ENCODE measurements at regions not wholly inside any gene's neighbourhood (a gene's known extent, or its start where the extent isn't known, plus 50 kb on each side); places are given as distances from the start of the nearest gene placed in this dataset.

DNA sequence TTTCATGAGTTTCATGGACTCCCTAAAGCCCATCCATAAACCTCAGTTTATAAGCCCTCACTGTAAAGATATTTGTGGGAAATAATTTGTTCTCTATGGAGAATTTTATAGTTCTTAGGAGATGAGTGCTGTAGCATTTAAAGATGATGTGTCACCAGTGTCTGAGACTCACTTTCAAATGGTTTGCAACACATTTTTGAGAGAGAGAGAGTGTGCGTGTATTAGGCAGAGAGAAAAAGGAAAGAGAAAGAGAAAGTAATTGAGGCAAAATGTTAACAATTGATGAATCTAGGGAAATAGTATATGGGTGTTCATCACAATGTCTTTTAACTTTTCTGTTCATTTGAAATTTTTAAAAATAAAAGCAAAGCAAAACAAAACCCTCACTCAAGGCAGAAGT is 479.0 kb downstream of the ZSWIM6 start:
- POLR2A ChIA-PET, result no interaction called here
- intact Hi-C loops (cut with micrococcal nuclease), result no loop called here
- ATAC-seq, result no peak

DNA sequence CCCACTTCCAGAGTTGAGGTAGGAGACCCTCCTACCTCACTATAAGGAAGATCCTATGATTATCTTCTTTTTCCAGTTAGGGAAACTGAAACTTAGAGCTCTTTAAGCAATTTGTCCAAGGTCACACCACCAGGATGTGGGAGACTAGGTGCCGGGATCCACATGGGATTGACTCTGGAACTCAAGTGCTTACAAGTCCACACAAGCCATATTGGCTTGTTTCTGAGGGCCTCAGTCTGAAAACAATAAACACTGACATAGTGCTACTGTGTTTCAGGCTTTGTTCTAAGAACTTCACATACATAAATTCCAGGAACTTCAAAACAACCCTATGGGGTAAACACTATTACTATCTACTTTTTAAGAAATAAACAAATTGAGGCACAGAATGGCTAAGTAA is 481.3 kb downstream of the ZSWIM6 start:
- Mint-ChIP-seq H3K9me3 (peaks cover 0 to 4% (median 0%) of the 10 kb centered on the region in 11 donors), H3K4me3 (no peak overlapping the region), H3K27me3 (peaks cover 6 to 36% (median 18%) of the 10 kb centered on the region in 5 donors), H3K4me1 (peaks cover 0 to 2% (median 0%) of the 10 kb centered on the region in 7 donors), H3K27ac (no peak overlapping the region), H3K36me3 (no peaks in the 10 kb centered on the region)
- DNase-seq (no peak), ATAC-seq (no peak)
- Histone ChIP-seq H3K4me1 (ENCODE audit: control insufficient read depth in 2 of 2, insufficient read depth in 2 of 2, low read length in 2 of 2) (no peaks in the 10 kb centered on the region), H3K4me3 (ENCODE audit: low read length) (no peak overlapping the region), H3K27ac (ENCODE audit: low read depth, low read length) (no peak overlapping the region), H3K36me3 (ENCODE audit: control insufficient read depth in 2 of 3, insufficient read depth in 3 of 3, low read length in 3 of 3) (no peaks in the 10 kb centered on the region), H3K27me3 (ENCODE audit: control insufficient read depth in 2 of 2, insufficient read depth in 2 of 2, low read length in 2 of 2) (no peaks in the 10 kb centered on the region), H3K9me3 (ENCODE audit: control insufficient read depth in 2 of 3, low read length in 3 of 3) (no peaks in the 10 kb centered on the region)
- intact Hi-C loops (cut with micrococcal nuclease), result no loop called here
- POLR2A ChIA-PET, result no interaction called here
- CTCF ChIA-PET, result no interaction called here

More for the DNA sequence above, 479.0 kb downstream of the ZSWIM6 start:
- CTCF ChIA-PET, result no interaction called here
- H3K4me1 ChIP-seq (ENCODE audit: control insufficient read depth in 2 of 2, insufficient read depth in 2 of 2, low read length in 2 of 2), result no peaks in the 10 kb centered on the region
- H3K27me3 ChIP-seq (ENCODE audit: control insufficient read depth in 2 of 2, insufficient read depth in 2 of 2, low read length in 2 of 2), result no peaks in the 10 kb centered on the region
- H3K36me3 ChIP-seq (ENCODE audit: control insufficient read depth in 2 of 3, insufficient read depth in 3 of 3, low read length in 3 of 3), result no peaks in the 10 kb centered on the region
- Mint-ChIP-seq H3K27me3 (peaks cover 2 to 36% (median 18%) of the 10 kb centered on the region in 5 donors), H3K9me3 (peaks cover 0 to 4% (median 0%) of the 10 kb centered on the region in 11 donors), H3K27ac (no peak overlapping the region), H3K36me3 (no peaks in the 10 kb centered on the region), H3K4me1 (peaks cover 0 to 2% (median 0%) of the 10 kb centered on the region in 7 donors), H3K4me3 (no peak overlapping the region)
- DNase-seq, result no peak
- no peak overlapping the region for H3K4me3 ChIP-seq (ENCODE audit: low read length)
- no peaks in the 10 kb centered on the region for H3K9me3 ChIP-seq (ENCODE audit: control insufficient read depth in 2 of 3, low read length in 3 of 3)
- H3K27ac ChIP-seq (ENCODE audit: low read depth, low read length), result no peak overlapping the region

DNA sequence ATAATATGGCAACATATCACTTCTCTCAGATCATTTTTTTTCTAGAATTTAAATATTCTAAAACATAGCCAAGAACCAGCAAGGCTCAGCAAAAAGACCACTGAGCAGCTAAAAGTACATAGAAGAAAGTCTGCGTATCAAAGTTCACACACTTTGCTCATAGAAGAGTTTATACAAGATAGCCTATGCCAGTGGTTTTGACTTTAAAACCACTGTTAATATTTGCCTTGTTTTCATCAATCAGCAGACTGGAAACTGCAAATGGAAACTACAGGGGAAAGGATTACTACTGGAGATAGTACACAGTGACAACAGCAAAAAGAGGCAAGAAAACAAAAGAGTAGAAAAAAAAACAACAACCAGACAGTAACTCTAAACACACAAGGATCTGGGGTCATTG is 483.3 kb downstream of the ZSWIM6 start:
- ChIA-PET CTCF (no interaction called here), POLR2A (interaction anchor here (0.7 kb wide), 1 partner anchor 10 kb away, joined by 3 read pairs; no protein-coding TSS in a partner anchor)
- Histone ChIP-seq H3K27ac (ENCODE audit: low read depth, low read length) (no peak overlapping the region), H3K4me3 (ENCODE audit: low read length) (no peak overlapping the region), H3K9me3 (ENCODE audit: control insufficient read depth in 2 of 3, low read length in 3 of 3) (no peaks in the 10 kb centered on the region), H3K4me1 (ENCODE audit: control insufficient read depth in 2 of 2, insufficient read depth in 2 of 2, low read length in 2 of 2) (no peaks in the 10 kb centered on the region), H3K27me3 (ENCODE audit: control insufficient read depth in 2 of 2, insufficient read depth in 2 of 2, low read length in 2 of 2) (no peaks in the 10 kb centered on the region), H3K36me3 (ENCODE audit: control insufficient read depth in 2 of 3, insufficient read depth in 3 of 3, low read length in 3 of 3) (no peaks in the 10 kb centered on the region)
- intact Hi-C loops (cut with micrococcal nuclease), result no loop called here
- Mint-ChIP-seq H3K4me1 (peaks cover 0 to 2% (median 0%) of the 10 kb centered on the region in 7 donors), H3K4me3 (no peak overlapping the region), H3K36me3 (peaks cover 0 to 4% (median 0%) of the 10 kb centered on the region in 5 donors), H3K27me3 (peaks cover 9 to 26% (median 16%) of the 10 kb centered on the region in 5 donors), H3K27ac (no peak overlapping the region), H3K9me3 (peaks cover 0 to 12% (median 0%) of the 10 kb centered on the region in 11 donors)
- no peak for DNase-seq
- no peak for ATAC-seq

DNA sequence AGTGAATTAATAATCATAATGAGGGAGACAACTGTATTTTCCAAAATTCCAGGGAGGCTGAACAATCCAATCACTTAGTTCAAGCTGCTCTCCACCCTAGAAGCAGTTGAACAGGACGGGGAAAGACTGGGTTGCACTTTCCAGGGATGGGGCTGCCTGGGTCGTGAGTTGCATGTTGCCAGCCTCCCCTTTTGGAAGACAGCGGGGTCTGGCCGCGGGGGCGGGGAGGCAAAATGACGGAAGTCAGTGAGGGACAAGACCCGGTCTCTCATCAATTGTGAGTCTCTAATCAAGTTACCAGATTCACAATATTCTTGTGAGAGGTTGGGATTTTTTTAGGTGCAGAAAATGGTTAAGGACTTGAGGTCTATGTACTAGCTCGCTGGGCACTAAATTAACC is 484.1 kb downstream of the ZSWIM6 start:
- DNase-seq (no peak), ATAC-seq (no peak)
- Histone ChIP-seq H3K27ac (ENCODE audit: low read depth, low read length) (no peak overlapping the region), H3K27me3 (ENCODE audit: control insufficient read depth in 2 of 2, insufficient read depth in 2 of 2, low read length in 2 of 2) (no peaks in the 10 kb centered on the region), H3K4me1 (ENCODE audit: control insufficient read depth in 2 of 2, insufficient read depth in 2 of 2, low read length in 2 of 2) (no peaks in the 10 kb centered on the region), H3K4me3 (ENCODE audit: low read length) (no peak overlapping the region), H3K36me3 (ENCODE audit: control insufficient read depth in 2 of 3, insufficient read depth in 3 of 3, low read length in 3 of 3) (no peaks in the 10 kb centered on the region), H3K9me3 (ENCODE audit: control insufficient read depth in 2 of 3, low read length in 3 of 3) (no peaks in the 10 kb centered on the region)
- H3K27ac Mint-ChIP-seq, result no peak overlapping the region
- H3K36me3 Mint-ChIP-seq, result peaks cover 0 to 4% (median 0%) of the 10 kb centered on the region in 5 donors
- intact Hi-C loops (cut with micrococcal nuclease), result no loop called here
- H3K9me3 Mint-ChIP-seq, result peaks cover 0 to 16% (median 0%) of the 10 kb centered on the region in 11 donors
- CTCF ChIA-PET, result no interaction called here
- POLR2A ChIA-PET, result no interaction called here
- peaks cover 6 to 28% (median 13%) of the 10 kb centered on the region in 5 donors for H3K27me3 Mint-ChIP-seq
- H3K4me3 Mint-ChIP-seq, result no peak overlapping the region
- H3K4me1 Mint-ChIP-seq, result no peaks in the 10 kb centered on the region

DNA sequence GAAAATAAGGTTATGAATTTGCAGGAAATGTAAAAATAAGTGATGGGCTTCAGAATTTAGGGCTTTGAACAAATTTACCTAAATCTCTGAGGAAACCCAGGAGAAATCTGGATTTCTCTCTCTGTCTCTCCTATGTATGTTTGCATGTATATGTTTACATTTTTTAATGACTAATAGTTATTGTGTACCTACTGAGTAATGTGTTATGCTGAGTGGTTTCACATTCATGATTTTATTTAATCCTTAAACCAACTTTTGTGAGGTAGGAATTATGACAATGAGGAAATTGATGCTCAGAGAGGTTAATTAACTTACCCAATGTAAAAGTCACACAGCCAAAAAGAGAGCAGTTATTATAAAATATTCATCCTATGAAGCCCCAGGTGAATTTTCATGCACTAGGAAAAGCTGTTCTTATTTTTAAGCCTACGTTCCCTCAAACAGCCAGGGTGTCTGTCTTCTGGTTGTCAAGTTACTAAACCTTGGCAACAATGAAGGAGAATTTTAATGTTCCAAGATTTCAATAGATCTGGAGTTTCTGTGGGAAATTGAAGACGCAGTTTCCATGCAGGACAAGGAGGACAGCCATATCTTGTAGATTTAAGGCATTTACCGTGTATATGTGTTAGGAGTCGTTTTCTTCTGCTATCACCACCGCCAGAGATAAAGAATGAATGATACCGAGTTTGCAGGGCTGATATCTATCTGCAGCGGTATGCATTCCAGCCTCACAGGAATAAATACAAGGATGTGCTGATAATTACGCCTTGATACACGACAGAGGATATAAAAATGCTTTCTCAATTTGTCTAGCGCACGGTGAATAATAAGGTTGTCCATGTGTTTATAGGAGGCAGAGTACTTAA is 484.8 kb downstream of the ZSWIM6 start:
- Histone ChIP-seq H3K4me1 (ENCODE audit: control insufficient read depth in 2 of 2, insufficient read depth in 2 of 2, low read length in 2 of 2) (no peaks in the 10 kb centered on the region), H3K36me3 (ENCODE audit: control insufficient read depth in 2 of 3, insufficient read depth in 3 of 3, low read length in 3 of 3) (no peaks in the 10 kb centered on the region), H3K9me3 (ENCODE audit: control insufficient read depth in 2 of 3, low read length in 3 of 3) (no peaks in the 10 kb centered on the region), H3K4me3 (ENCODE audit: low read length) (no peak overlapping the region), H3K27me3 (ENCODE audit: control insufficient read depth in 2 of 2, insufficient read depth in 2 of 2, low read length in 2 of 2) (no peaks in the 10 kb centered on the region), H3K27ac (ENCODE audit: low read depth, low read length) (no peak overlapping the region)
- intact Hi-C loops (cut with micrococcal nuclease), result no loop called here
- ATAC-seq, result no peak
- Mint-ChIP-seq H3K9me3 (peaks cover 0 to 16% (median 3%) of the 10 kb centered on the region in 11 donors), H3K27ac (no peak overlapping the region), H3K4me3 (no peak overlapping the region), H3K4me1 (no peaks in the 10 kb centered on the region), H3K27me3 (peaks cover 3 to 26% (median 9%) of the 10 kb centered on the region in 5 donors), H3K36me3 (peaks cover 0 to 4% (median 0%) of the 10 kb centered on the region in 5 donors)
- CTCF ChIA-PET, result no interaction called here
- POLR2A ChIA-PET, result no interaction called here
- no peak for DNase-seq

DNA sequence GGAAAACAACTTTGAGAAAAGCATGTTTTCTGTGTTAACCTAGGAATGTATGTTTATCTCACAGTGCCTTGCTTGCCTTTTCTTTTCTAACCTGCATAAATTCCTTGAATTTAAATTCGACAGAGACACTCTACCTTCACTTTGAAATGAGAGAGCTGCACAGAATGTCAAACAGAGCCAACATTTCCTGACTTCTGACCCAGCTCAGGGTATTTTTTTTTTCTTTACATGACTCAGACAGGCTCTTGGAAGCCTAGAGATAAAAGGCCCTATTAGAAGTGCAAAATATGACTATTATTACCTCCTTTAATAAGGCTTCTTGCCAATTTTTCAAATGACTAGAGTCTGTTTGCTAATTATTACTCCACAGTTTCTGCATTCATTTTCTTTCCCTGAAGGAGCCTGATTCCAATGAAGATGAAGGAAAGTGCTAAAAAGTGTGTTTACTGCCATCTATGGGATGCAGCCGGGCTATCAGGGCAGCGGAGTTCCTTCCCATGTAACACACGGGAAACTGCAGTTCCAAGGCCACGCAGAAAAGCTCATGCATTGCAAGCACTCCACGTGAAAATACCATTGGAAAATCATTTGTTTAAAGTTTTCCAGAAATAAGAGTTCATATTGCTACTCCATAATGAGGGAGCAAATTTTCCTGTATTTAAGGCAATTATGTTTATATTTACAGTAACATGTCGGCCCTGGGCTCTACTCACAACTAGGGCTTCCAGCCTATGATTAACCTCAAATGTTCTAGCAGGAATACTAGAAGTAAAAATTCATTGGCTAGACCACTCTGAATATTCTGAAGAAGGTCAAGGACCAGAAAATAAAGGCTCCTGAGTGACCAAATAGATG is 485.6 kb downstream of the ZSWIM6 start:
- peaks cover 0 to 4% (median 0%) of the 10 kb centered on the region in 5 donors for H3K36me3 Mint-ChIP-seq
- Histone ChIP-seq H3K27ac (ENCODE audit: low read depth, low read length) (no peak overlapping the region), H3K4me1 (ENCODE audit: control insufficient read depth in 2 of 2, insufficient read depth in 2 of 2, low read length in 2 of 2) (no peaks in the 10 kb centered on the region), H3K36me3 (ENCODE audit: control insufficient read depth in 2 of 3, insufficient read depth in 3 of 3, low read length in 3 of 3) (no peaks in the 10 kb centered on the region), H3K9me3 (ENCODE audit: control insufficient read depth in 2 of 3, low read length in 3 of 3) (no peaks in the 10 kb centered on the region), H3K27me3 (ENCODE audit: control insufficient read depth in 2 of 2, insufficient read depth in 2 of 2, low read length in 2 of 2) (no peaks in the 10 kb centered on the region), H3K4me3 (ENCODE audit: low read length) (no peak overlapping the region)
- ChIA-PET POLR2A (no interaction called here), CTCF (no interaction called here)
- intact Hi-C loops (cut with micrococcal nuclease), result no loop called here
- ATAC-seq, result no peak
- peaks cover 4 to 29% (median 9%) of the 10 kb centered on the region in 5 donors for H3K27me3 Mint-ChIP-seq
- peaks cover 0 to 1% (median 0%) of the 10 kb centered on the region in 7 donors for H3K4me1 Mint-ChIP-seq
- no peak for DNase-seq
- no peak overlapping the region for H3K4me3 Mint-ChIP-seq
- H3K9me3 Mint-ChIP-seq, result peaks cover 0 to 16% (median 3%) of the 10 kb centered on the region in 11 donors
- H3K27ac Mint-ChIP-seq, result no peak overlapping the region

Data from naive thymus-derived CD4-positive, alpha-beta T cell (primary cell).